NCI-H128 (cell line): ENCODE measurements at regions not wholly inside any gene's neighbourhood (a gene's known extent, or its start where the extent isn't known, plus 50 kb on each side); places are given as distances from the start of the nearest gene placed in this dataset.
"Not testable (repeated sequence)": the region's sequence is repeated elsewhere in the genome, so short reads cannot be mapped to it uniquely, and the experiment has no call there.

Source experiments
- DNase-seq: peaks from one replicate; lab custom pipeline; 2025; ENCODE audit not compliant: unreplicated experiment; lab: John Stamatoyannopoulos, UW

GRCh38 chr20:4635781-4636180, 50.5 kb upstream of the PRNP start:
- DNase-seq: no peak

DNA sequence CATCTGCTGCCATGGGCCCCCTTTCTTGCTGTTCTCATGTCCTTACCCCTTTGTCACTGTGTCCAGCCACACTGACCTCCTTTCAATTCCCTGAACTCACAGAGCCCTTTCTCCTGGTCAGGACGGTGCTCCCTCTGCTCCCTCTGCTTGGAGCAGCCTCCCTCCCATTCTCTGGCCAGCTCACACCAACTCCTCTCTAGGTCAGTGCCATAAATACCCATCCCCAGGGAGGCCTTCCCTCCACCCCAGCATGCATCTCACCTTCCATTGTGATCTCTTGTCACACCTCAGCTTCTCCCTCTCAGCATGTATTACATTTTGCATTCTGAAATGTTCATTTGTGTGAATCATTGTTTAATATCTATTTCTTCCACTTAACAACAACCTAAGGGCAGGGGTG, 50.9 kb upstream of the PRNP start:
- no peak for DNase-seq

GRCh38 chr20:4633780-4634179, 52.5 kb upstream of the PRNP start:
- no peak for DNase-seq

DNA sequence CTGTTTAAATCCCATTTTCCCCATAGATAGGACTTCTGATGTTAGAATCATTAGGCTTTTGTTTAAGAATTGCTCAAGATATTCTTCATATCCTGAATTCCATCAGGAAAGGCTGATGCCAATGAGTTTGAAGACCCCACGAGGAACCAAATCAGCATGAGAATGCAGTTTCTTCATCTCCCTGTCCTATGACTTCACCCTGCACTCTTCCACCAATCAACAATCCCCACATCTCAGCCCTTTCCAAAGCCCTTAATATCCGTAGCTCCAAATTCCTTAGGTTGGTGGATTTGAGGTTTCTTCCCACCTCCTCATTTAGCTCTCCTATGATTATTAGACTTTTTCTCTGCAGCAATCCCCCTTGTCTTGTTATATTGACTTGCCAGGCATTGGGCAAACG, 52.9 kb upstream of the PRNP start:
- DNase-seq: no peak

DNA sequence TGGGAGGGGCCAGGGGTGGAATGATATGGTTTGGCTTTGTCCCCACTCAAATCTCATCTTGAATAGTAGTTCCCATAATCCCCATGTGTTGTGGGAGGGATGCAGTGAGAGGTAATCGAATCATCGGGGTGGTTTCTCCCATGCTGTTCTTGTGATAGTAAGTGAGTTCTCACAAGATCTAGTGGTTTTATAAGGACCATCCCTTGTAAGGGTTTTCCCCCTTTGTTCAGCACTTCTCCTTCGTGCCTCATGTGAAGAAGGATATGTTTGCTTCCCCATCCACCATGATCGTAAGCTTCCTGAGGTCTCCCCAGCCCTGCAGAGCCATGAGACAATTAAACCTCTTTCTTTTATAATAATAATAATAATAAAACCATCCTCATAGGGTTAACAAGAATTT, 53.4 kb upstream of the PRNP start:
- no peak for DNase-seq

- DNase-seq: no peak
These were observed 60.0 kb upstream of the PRNP start for GRCh38 chr20:4626228-4626627.

DNA sequence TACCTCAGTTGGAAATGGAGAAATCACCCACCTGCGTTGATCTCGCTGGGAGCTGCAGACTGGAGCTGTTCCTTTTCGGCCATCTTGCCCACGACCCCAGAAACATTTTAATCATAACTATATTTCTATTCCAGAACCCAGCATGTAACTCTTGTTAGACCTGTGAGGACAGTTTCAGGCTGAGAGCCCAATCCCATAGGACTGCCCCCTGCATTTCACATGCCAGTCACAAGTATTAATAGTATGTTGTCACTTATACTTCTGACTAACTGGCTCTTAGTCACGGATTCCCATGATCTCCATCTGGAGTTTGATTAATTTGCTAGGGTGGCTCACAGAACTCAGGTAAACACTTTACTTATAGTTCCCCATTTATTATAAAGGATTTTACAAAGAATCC, 60.6 kb upstream of the PRNP start:
- DNase-seq: no peak

- not testable (repeated sequence) for DNase-seq
These were observed 61.5 kb upstream of the PRNP start for GRCh38 chr20:4624675-4625336.

DNA sequence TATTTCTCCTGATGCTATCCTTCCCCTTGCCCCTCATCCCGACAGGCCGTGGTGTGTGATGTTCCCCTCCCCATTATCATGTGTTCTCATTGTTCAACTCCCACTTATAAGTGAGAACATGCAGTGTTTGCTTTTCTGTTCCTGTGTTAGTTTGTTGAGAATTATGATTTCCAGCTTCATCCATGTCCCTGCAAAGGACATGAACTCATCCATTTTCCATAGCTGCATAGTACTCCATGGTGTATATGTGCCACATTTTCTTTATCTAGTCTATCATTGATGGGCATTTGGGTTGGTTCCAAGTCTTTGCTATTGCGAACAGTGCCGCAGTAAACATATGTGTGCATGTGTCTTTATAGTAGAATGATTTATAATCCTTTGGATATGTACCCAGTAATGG, 67.1 kb upstream of the PRNP start:
- DNase-seq: not testable (repeated sequence)

GRCh38 chr20:4617484-4617883, 68.8 kb upstream of the PRNP start:
- DNase-seq: no peak

- no peak for DNase-seq
These were observed 69.2 kb upstream of the PRNP start for GRCh38 chr20:4617019-4617418.

DNA sequence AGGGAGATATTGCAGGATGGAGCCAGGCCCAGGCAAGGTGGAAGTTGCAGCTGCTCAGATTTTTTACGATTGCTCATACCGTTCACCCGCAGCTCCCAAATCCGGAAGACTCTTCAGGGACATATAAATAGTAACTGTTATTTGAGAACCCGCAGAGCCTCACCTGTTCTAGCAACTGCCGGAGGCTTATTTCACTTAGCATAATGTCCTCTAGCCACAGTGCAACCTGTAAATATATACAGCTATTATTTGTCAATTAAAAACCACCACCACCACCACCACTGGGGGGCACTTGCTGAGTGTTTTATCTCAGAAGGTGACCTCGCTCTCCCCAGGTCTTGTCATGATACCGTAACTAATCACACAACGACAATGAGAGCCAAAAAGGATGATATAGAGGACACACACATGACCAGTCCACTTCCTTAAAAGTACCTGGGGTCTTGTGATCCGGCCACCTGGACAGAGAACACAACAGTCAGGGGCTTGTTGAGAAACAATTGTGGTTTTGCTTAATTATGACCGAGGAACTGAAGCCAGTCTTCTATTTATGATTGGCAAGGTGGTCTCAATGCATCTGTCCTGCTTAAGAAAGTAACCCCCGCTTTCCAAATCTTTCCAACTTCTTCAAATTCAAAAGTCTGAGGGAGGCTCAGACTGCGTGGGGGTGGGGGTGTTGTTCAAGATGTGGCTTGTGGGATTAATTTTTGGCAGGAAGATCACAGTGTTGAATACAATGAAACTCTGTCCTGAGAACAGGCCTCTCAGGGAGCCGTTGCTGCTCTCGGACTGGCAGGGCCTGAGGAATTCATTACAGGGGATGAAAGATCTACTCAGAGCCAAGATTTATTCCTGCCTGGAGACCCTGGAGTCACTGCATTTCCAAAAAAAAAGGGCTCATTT, 72.3 kb upstream of the PRNP start:
- DNase-seq: peak; percentile 78

- no peak for DNase-seq
These were observed 73.1 kb upstream of the PRNP start for GRCh38 chr20:4613184-4613583.

DNA sequence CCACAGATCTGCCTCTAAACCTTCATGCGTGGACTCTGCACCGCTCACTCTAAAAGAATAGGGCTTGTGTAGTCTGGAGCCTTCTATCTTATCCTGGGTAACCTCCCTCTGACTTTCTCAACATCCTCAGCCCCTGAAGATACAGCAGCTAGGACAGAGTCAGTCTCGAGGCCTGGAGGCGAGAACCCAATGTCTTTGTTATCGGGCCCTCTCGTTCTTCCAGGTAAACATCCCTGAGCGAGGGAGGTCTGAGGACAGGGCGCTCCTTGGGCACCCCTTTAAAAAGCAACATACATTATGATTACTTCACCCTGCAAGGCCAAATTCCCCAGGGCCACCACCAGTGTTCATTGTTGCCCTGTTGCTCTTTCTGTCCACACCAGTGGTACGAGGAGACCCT, 75.4 kb upstream of the PRNP start:
- DNase-seq: no peak

DNA sequence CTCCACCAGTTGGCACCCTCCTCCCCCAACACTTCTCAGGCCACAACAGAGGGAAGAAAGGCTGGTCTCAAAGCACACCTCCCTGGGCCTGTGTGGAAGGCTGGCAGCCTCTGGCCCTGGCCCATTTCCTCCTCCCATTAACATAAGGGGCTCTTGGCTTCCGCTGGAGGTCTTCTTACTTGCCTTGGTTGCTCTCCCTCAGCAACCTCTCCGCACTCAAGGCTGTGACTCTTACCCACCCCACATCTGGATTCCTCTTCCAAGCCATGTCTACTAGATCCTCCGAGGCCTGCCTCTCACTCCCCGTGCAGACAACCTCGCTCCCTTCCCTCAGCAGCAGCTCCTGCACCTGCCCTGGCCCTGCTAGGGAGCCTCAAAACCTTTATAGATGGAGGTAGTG, 76.7 kb upstream of the PRNP start:
- no peak for DNase-seq

- no peak for DNase-seq
These were observed 77.4 kb upstream of the PRNP start for GRCh38 chr20:4608861-4609260.

- DNase-seq: peak; percentile 14
These were observed 79.0 kb upstream of the PRNP start for GRCh38 chr20:4607287-4607713.

GRCh38 chr20:4606051-4606450, 80.2 kb upstream of the PRNP start:
- no peak for DNase-seq

GRCh38 chr20:4605166-4605565, 81.1 kb upstream of the PRNP start:
- no peak for DNase-seq

GRCh38 chr20:4604580-4604979, 81.7 kb upstream of the PRNP start:
- DNase-seq: no peak

GRCh38 chr20:4603724-4604123, 82.5 kb upstream of the PRNP start:
- no peak for DNase-seq

GRCh38 chr20:4602297-4602631, 84.0 kb upstream of the PRNP start:
- DNase-seq: no peak
